ENCODE measurements at regions not wholly inside any gene's neighbourhood (a gene's known extent, or its start where the extent isn't known, plus 50 kb on each side); places are given as distances from the start of the nearest gene placed in this dataset.

GRCh38 chr18:34543356-34543755, 166.7 kb upstream of the DTNA start:
- no peaks in the 10 kb centered on the region for H3K4me1 ChIP-seq

GRCh38 chr18:34543945-34544344, 166.2 kb upstream of the DTNA start:
- Histone ChIP-seq H3K4me3 (ENCODE audit: low read depth, low read length) (no peak overlapping the region), H3K27ac (no peak overlapping the region), H3K4me2 (ENCODE audit: low read length) (no peak overlapping the region), H3K79me2 (no peaks in the 10 kb centered on the region), H3K4me1 (no peaks in the 10 kb centered on the region), H2AFZ (no peak overlapping the region), H3K27me3 (ENCODE audit: control insufficient read depth, insufficient read depth, low read length) (no peaks in the 10 kb centered on the region), H3K9me3 (ENCODE audit: control insufficient read depth, low read length) (no peaks in the 10 kb centered on the region), H3K9ac (no peak overlapping the region), H3K36me3 (ENCODE audit: control insufficient read depth, insufficient read depth, low read length) (no peaks in the 10 kb centered on the region)
- TF ChIP-seq CTCF (IDR thresholded peaks at IDR 0.05): no peak

More at GRCh38 chr18:34543356-34543755, 166.7 kb upstream of the DTNA start:
- no peak overlapping the region for H2AFZ ChIP-seq
- H3K4me2 ChIP-seq (ENCODE audit: low read length): no peak overlapping the region
- no peaks in the 10 kb centered on the region for H3K27me3 ChIP-seq (ENCODE audit: control insufficient read depth, insufficient read depth, low read length)
- H3K79me2 ChIP-seq: no peaks in the 10 kb centered on the region
- TF ChIP-seq CTCF (IDR thresholded peaks at IDR 0.05): no peak
- no peaks in the 10 kb centered on the region for H3K9me3 ChIP-seq (ENCODE audit: control insufficient read depth, low read length)
- H3K36me3 ChIP-seq (ENCODE audit: control insufficient read depth, insufficient read depth, low read length): no peaks in the 10 kb centered on the region
- H3K4me3 ChIP-seq (ENCODE audit: low read depth, low read length): no peak overlapping the region
- no peak overlapping the region for H3K9ac ChIP-seq
- H3K27ac ChIP-seq: no peak overlapping the region

GRCh38 chr18:34544930-34545329, 165.2 kb upstream of the DTNA start:
- Histone ChIP-seq H3K9ac (no peak overlapping the region), H3K27me3 (ENCODE audit: control insufficient read depth, insufficient read depth, low read length) (no peaks in the 10 kb centered on the region), H3K36me3 (ENCODE audit: control insufficient read depth, insufficient read depth, low read length) (no peaks in the 10 kb centered on the region), H2AFZ (no peak overlapping the region), H3K4me1 (no peaks in the 10 kb centered on the region), H3K9me3 (ENCODE audit: control insufficient read depth, low read length) (no peaks in the 10 kb centered on the region), H3K4me2 (ENCODE audit: low read length) (no peak overlapping the region), H3K27ac (no peak overlapping the region), H3K79me2 (no peaks in the 10 kb centered on the region), H3K4me3 (ENCODE audit: low read depth, low read length) (no peak overlapping the region)
- no peak for TF ChIP-seq CTCF (IDR thresholded peaks at IDR 0.05)

GRCh38 chr18:34548120-34548972, 161.8 kb upstream of the DTNA start:
- no peak overlapping the region for H3K4me3 ChIP-seq (ENCODE audit: low read depth, low read length)
- H3K4me1 ChIP-seq: no peaks in the 10 kb centered on the region

More at GRCh38 chr18:34548120-34548972, 161.8 kb upstream of the DTNA start:
- TF ChIP-seq CTCF (IDR thresholded peaks at IDR 0.05): no peak
- Histone ChIP-seq H3K79me2 (no peaks in the 10 kb centered on the region), H3K4me2 (ENCODE audit: low read length) (no peak overlapping the region), H3K27me3 (ENCODE audit: control insufficient read depth, insufficient read depth, low read length) (no peaks in the 10 kb centered on the region), H3K9ac (no peak overlapping the region), H2AFZ (no peak overlapping the region), H3K9me3 (ENCODE audit: control insufficient read depth, low read length) (no peaks in the 10 kb centered on the region), H3K36me3 (ENCODE audit: control insufficient read depth, insufficient read depth, low read length) (no peaks in the 10 kb centered on the region), H3K27ac (no peak overlapping the region)

Data from parathyroid adenoma (tissue), 2 donors.